ENCODE measurements at regions not wholly inside any gene's neighbourhood (a gene's known extent, or its start where the extent isn't known, plus 50 kb on each side); places are given as distances from the start of the nearest gene placed in this dataset.

GRCh38 chr1:112245114-112245513, 150.9 kb upstream of the CTTNBP2NL start:
- no peak for TF ChIP-seq CTCF (optimal IDR thresholded peaks at IDR 0.05 in 1 of 3, IDR thresholded peaks at IDR 0.05 in 1 of 3, conservative IDR thresholded peaks at IDR 0.05 in 1 of 3; ENCODE audit: extremely low read depth in 1 of 3, insufficient read depth in 2 of 3, low read length in 3 of 3)
- TF ChIP-seq EZH2 (IDR thresholded peaks at IDR 0.05; ENCODE audit: low read length): no peak
